ENCODE measurements at regions not wholly inside any gene's neighbourhood (a gene's known extent, or its start where the extent isn't known, plus 50 kb on each side); places are given as distances from the start of the nearest gene placed in this dataset.

- TF ChIP-seq CTCF (IDR thresholded peaks at IDR 0.05 in 4 of 5, conservative IDR thresholded peaks at IDR 0.05 in 1 of 5) (no peak), POLR2A (IDR thresholded peaks at IDR 0.05) (no peak)
Measured at GRCh38 chr1:185398599-185398998, 81.6 kb upstream of the IVNS1ABP start.
